Neural cell (in vitro differentiated cells): ENCODE measurements at regions not wholly inside any gene's neighbourhood (a gene's known extent, or its start where the extent isn't known, plus 50 kb on each side); places are given as distances from the start of the nearest gene placed in this dataset.

Experiments
- H2AFZ ChIP-seq: fragments of 200-600, 300-800 bp; sonication (generic), shearing (Covaris generic); 2 replicates; pipeline ENCODE4 v1.6.0; 2014; ENCODE audit warnings: low read depth, mild to moderate bottlenecking, antibody characterized with exemption, low read length, moderate library complexity
- H3F3A ChIP-seq: fragments of 200-600 bp; shearing (Covaris generic); 2 replicates; pipeline ENCODE4 v1.6.1; 2016; ENCODE audit warnings: mild to moderate bottlenecking, moderate library complexity, mixed read lengths, antibody characterized with exemption, low read length; ENCODE audit not compliant: insufficient read depth, poor library complexity, severe bottlenecking
- H3K27ac ChIP-seq: fragments of 200-600, 300-800 bp; sonication (generic), shearing (Covaris generic); 2 replicates; pipeline ENCODE4 v1.5.1; 2014; ENCODE audit warnings: mild to moderate bottlenecking, low read length, moderate library complexity
- H3K27me3 ChIP-seq: fragments of 300-800, 200-600 bp; sonication (generic), shearing (Covaris generic); 2 replicates; pipeline ENCODE4 v1.6.0; 2014; ENCODE audit warnings: mild to moderate bottlenecking, low read depth, low read length, moderate library complexity; ENCODE audit not compliant: insufficient read depth
- H3K36me3 ChIP-seq: fragments of 300-800, 200-600 bp; sonication (generic), shearing (Covaris generic); 2 replicates; pipeline ENCODE4 v1.5.1; 2014; ENCODE audit warnings: mild to moderate bottlenecking, antibody characterized with exemption, low read length, moderate library complexity; ENCODE audit not compliant: insufficient read depth
- H3K4me2 ChIP-seq: fragments of 300-800, 200-600 bp; sonication (generic), shearing (Covaris generic); 2 replicates; pipeline ENCODE4 v1.6.0; 2014; ENCODE audit warnings: mild to moderate bottlenecking, low read length
- H3K4me3 ChIP-seq: fragments of 300-800, 200-600 bp; sonication (generic), shearing (Covaris generic); 2 replicates; pipeline ENCODE4 v1.5.1; 2014; ENCODE audit warnings: mild to moderate bottlenecking, low read length, moderate library complexity
- H3K79me2 ChIP-seq: fragments of 200-600 bp; shearing (Covaris generic); replicated peaks from 2 replicates; pipeline ENCODE4 v1.6.0; 2014; ENCODE audit warnings: mild to moderate bottlenecking, low read length, moderate library complexity; ENCODE audit not compliant: insufficient read depth
- H3K9ac ChIP-seq: fragments of 300-800, 200-600 bp; sonication (generic), shearing (Covaris generic); 2 replicates; pipeline ENCODE4 v1.6.1; 2016; ENCODE audit warnings: mild to moderate bottlenecking, low read length, mixed read lengths
- H3K9me2 ChIP-seq: fragments of 200-600 bp; shearing (Covaris generic); 2 replicates; pipeline ENCODE4 v1.6.1; 2016; ENCODE audit warnings: mild to moderate bottlenecking, low read length, mixed read lengths; ENCODE audit not compliant: insufficient read depth
- H3K9me3 ChIP-seq: fragments of 200-600, 300-800 bp; sonication (generic), shearing (Covaris generic); 2 replicates; pipeline ENCODE4 v1.6.1; 2016; ENCODE audit warnings: mild to moderate bottlenecking, mixed run types, low read length, moderate library complexity, mixed read lengths
- H4K20me1 ChIP-seq: fragments of 200-600 bp; shearing (Covaris generic); 2 replicates; pipeline ENCODE4 v1.6.1; 2016; ENCODE audit warnings: mild to moderate bottlenecking, mixed run types; ENCODE audit not compliant: insufficient read depth
- EP300 ChIP-seq: fragments of 450-650 bp; conservative IDR thresholded peaks from 2 replicates; pipeline ENCODE4 v1.6.1; 2014; ENCODE audit warnings: antibody characterized with exemption, mild to moderate bottlenecking, moderate library complexity; ENCODE audit not compliant: poor library complexity, severe bottlenecking
- EZH2 ChIP-seq: fragments of 200-600, 300-800 bp; shearing (Covaris generic), sonication (generic); IDR thresholded peaks from 2 replicates; pipeline ENCODE4 v1.6.1; 2014; ENCODE audit warnings: antibody characterized with exemption, low read length, borderline replicate concordance, mild to moderate bottlenecking; ENCODE audit not compliant: insufficient read depth, poor library complexity, severe bottlenecking
- MXI1 ChIP-seq: fragments of 450-650 bp; conservative IDR thresholded peaks from 2 replicates; pipeline ENCODE4 v1.6.1; 2014; ENCODE audit warnings: antibody characterized with exemption, mild to moderate bottlenecking; ENCODE audit not compliant: poor library complexity, severe bottlenecking
- POLR2AphosphoS5 ChIP-seq: IDR thresholded peaks from 2 replicates; pipeline ENCODE4 v1.6.1; 2012
- RAD21 ChIP-seq: fragments of 450-650 bp; conservative IDR thresholded peaks from 2 replicates; pipeline ENCODE4 v1.6.1; 2014; ENCODE audit warnings: antibody characterized with exemption, mild to moderate bottlenecking, moderate library complexity
- REST ChIP-seq: IDR thresholded peaks from 2 replicates; pipeline ENCODE4 v1.6.1; 2012; ENCODE audit warnings: borderline replicate concordance
- SMC3 ChIP-seq: fragments of 450-650 bp; conservative IDR thresholded peaks from 2 replicates; pipeline ENCODE4 v1.6.1; 2014; ENCODE audit warnings: antibody characterized with exemption, mild to moderate bottlenecking, moderate library complexity; ENCODE audit not compliant: poor library complexity
- TAF1 ChIP-seq: IDR thresholded peaks from 2 replicates; pipeline ENCODE4 v1.6.1; 2012; ENCODE audit warnings: low read depth
- TF ChIP-seq, protein P1 (sequence below): fragments of 450-650 bp; IDR thresholded peaks from 2 replicates; pipeline ENCODE4 v1.5.1; 2014; ENCODE audit warnings: antibody characterized with exemption, mild to moderate bottlenecking, moderate library complexity; ENCODE audit not compliant: poor library complexity, severe bottlenecking

- H3K79me2 ChIP-seq: no peaks in the 10 kb centered on the region
- no peaks in the 10 kb centered on the region for H3K36me3 ChIP-seq
- H4K20me1 ChIP-seq: no peaks in the 10 kb centered on the region
- H3K9ac ChIP-seq: no peak overlapping the region
- no peaks in the 10 kb centered on the region for H3K27me3 ChIP-seq
- H2AFZ ChIP-seq: no peak overlapping the region
- H3F3A ChIP-seq: no peaks in the 10 kb centered on the region
- H3K9me2 ChIP-seq: no peaks in the 10 kb centered on the region
- H3K27ac ChIP-seq: no peak overlapping the region
- no peak overlapping the region for H3K4me3 ChIP-seq
- no peak for TF ChIP-seq RAD21
- no peak overlapping the region for H3K4me2 ChIP-seq
- peaks cover 5% of the 10 kb centered on the region for H3K9me3 ChIP-seq
These were observed 502.9 kb downstream of the BRD1 start for GRCh38 chr22:49324527-49325491.

- Histone ChIP-seq H3K27ac (no peak overlapping the region), H2AFZ (no peak overlapping the region), H3K36me3 (no peaks in the 10 kb centered on the region), H3K9me2 (no peaks in the 10 kb centered on the region), H3K79me2 (no peaks in the 10 kb centered on the region), H3K4me3 (no peak overlapping the region), H3K4me2 (no peak overlapping the region), H3K9ac (no peak overlapping the region), H3K27me3 (no peaks in the 10 kb centered on the region), H3K9me3 (peaks cover 5% of the 10 kb centered on the region), H3F3A (no peaks in the 10 kb centered on the region), H4K20me1 (no peaks in the 10 kb centered on the region)
- TF ChIP-seq, protein P1, sequence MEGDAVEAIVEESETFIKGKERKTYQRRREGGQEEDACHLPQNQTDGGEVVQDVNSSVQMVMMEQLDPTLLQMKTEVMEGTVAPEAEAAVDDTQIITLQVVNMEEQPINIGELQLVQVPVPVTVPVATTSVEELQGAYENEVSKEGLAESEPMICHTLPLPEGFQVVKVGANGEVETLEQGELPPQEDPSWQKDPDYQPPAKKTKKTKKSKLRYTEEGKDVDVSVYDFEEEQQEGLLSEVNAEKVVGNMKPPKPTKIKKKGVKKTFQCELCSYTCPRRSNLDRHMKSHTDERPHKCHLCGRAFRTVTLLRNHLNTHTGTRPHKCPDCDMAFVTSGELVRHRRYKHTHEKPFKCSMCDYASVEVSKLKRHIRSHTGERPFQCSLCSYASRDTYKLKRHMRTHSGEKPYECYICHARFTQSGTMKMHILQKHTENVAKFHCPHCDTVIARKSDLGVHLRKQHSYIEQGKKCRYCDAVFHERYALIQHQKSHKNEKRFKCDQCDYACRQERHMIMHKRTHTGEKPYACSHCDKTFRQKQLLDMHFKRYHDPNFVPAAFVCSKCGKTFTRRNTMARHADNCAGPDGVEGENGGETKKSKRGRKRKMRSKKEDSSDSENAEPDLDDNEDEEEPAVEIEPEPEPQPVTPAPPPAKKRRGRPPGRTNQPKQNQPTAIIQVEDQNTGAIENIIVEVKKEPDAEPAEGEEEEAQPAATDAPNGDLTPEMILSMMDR: no peak
- no peak for TF ChIP-seq RAD21
- TF ChIP-seq EP300: no peak
- TF ChIP-seq MXI1: no peak
- no peak for TF ChIP-seq EZH2
- no peak for TF ChIP-seq SMC3
- TF ChIP-seq TAF1: no peak
- no peak for TF ChIP-seq REST
- no peak for TF ChIP-seq POLR2AphosphoS5
These were observed 503.8 kb downstream of the BRD1 start for GRCh38 chr22:49323751-49324415.
